GM23248 (cell line): ENCODE measurements at regions not wholly inside any gene's neighbourhood (a gene's known extent, or its start where the extent isn't known, plus 50 kb on each side); places are given as distances from the start of the nearest gene placed in this dataset.
A peak's percentile ranks its signal among the peaks of the same experiment; 100 is the strongest.

ENCODE experiments used
- DNase-seq: peaks from one replicate; pipeline ENCODE4 v3.0.0-alpha.2; 2015
- H2AFZ ChIP-seq: fragments of 200-600 bp; sonication (generic); 2 replicates; pipeline ENCODE4 v1.6.1; 2016; ENCODE audit warnings: antibody characterized with exemption
- H3F3A ChIP-seq: fragments of 200-600 bp; sonication (generic); 2 replicates; pipeline ENCODE4 v1.6.1; 2016; ENCODE audit warnings: mild to moderate bottlenecking, antibody characterized with exemption, mixed run types; ENCODE audit not compliant: insufficient read depth
- H3K27ac ChIP-seq: fragments of 200-600 bp; sonication (generic); 2 replicates; pipeline ENCODE4 v1.5.1; 2016; ENCODE audit warnings: mild to moderate bottlenecking
- H3K27me3 ChIP-seq: fragments of 200-600 bp; sonication (generic); replicated peaks from 2 replicates; pipeline ENCODE4 v1.6.1; 2016; ENCODE audit warnings: mild to moderate bottlenecking; ENCODE audit not compliant: insufficient read depth
- H3K36me3 ChIP-seq: fragments of 200-600 bp; sonication (generic); 2 replicates; pipeline ENCODE4 v1.6.1; 2016; ENCODE audit warnings: low read depth, mild to moderate bottlenecking
- H3K4me1 ChIP-seq: fragments of 200-600 bp; sonication (generic); 2 replicates; pipeline ENCODE4 v1.6.1; 2016; ENCODE audit warnings: mild to moderate bottlenecking; ENCODE audit not compliant: insufficient read depth
- H3K4me2 ChIP-seq: fragments of 200-600 bp; sonication (generic); one replicate; pipeline ENCODE4 v1.6.1; 2016; ENCODE audit warnings: mild to moderate bottlenecking; ENCODE audit not compliant: unreplicated experiment
- H3K4me3 ChIP-seq: fragments of 200-600 bp; sonication (generic); 2 replicates; pipeline ENCODE4 v1.5.1; 2016; ENCODE audit warnings: mild to moderate bottlenecking
- H3K79me2 ChIP-seq: fragments of 200-600 bp; sonication (generic); 2 replicates; pipeline ENCODE4 v1.6.1; 2016; ENCODE audit warnings: mild to moderate bottlenecking; ENCODE audit not compliant: insufficient read depth
- H3K9ac ChIP-seq: fragments of 200-600 bp; sonication (generic); 2 replicates; pipeline ENCODE4 v1.6.1; 2016; ENCODE audit warnings: mild to moderate bottlenecking
- H3K9me2 ChIP-seq: fragments of 200-600 bp; sonication (generic); 2 replicates; pipeline ENCODE4 v1.6.1; 2016; ENCODE audit warnings: mixed run types, mild to moderate bottlenecking, moderate library complexity; ENCODE audit not compliant: insufficient read depth
- H3K9me3 ChIP-seq: fragments of 200-600 bp; sonication (generic); one replicate; pipeline ENCODE4 v1.6.1; 2017; ENCODE audit warnings: low read depth
- H4K20me1 ChIP-seq: fragments of 200-600 bp; sonication (generic); 2 replicates; pipeline ENCODE4 v1.6.0; 2016; ENCODE audit not compliant: insufficient read depth
- EZH2 ChIP-seq: fragments of 200-600 bp; sonication (generic); IDR thresholded peaks from 2 replicates; pipeline ENCODE4 v1.6.1; 2018; ENCODE audit warnings: antibody characterized with exemption, mild to moderate bottlenecking; ENCODE audit not compliant: insufficient read depth, poor library complexity, severe bottlenecking
- EZH2phosphoT487 ChIP-seq: fragments of 200-600 bp; sonication (generic); IDR thresholded peaks from 2 replicates; pipeline ENCODE4 v1.6.1; 2018; ENCODE audit warnings: antibody characterized with exemption, moderate library complexity, mild to moderate bottlenecking, low read depth; ENCODE audit not compliant: insufficient read depth
- WGBS, 2 experiments: methylation state at CpG; one replicate each; pipeline ENCODE4 v1.1.6; 2015 to 2017; ENCODE audit warnings: low lambda C conversion rate in 2 of 2, low coverage in 1 of 2; ENCODE audit errors: missing lambda C conversion rate in 2 of 2; 5-methylcytosine and 5-hydroxymethylcytosine counted together
- in situ Hi-C: fragments of 300-500 bp; cut with MboI; formaldehyde crosslinking; loops from 2 replicates; pipeline ENCODE4 v1.15.0; 2020

- Histone ChIP-seq H4K20me1 (no peaks in the 10 kb centered on the region), H3K4me1 (no peaks in the 10 kb centered on the region), H3K9me2 (no peaks in the 10 kb centered on the region), H3K4me3 (no peak overlapping the region), H2AFZ (no peak overlapping the region), H3K9ac (no peak overlapping the region), H3K27me3 (peaks cover 2% of the 10 kb centered on the region; the same call in 1 of the 2 replicates), H3K4me2 (no peak overlapping the region), H3K9me3 (no peaks in the 10 kb centered on the region), H3K27ac (no peak overlapping the region), H3K79me2 (no peaks in the 10 kb centered on the region), H3F3A (no peaks in the 10 kb centered on the region), H3K36me3 (no peaks in the 10 kb centered on the region)
- WGBS, 2 experiments, result 28 to 36% methylated on average over 7 to 8 of the region's 8 CpGs
- DNase-seq, result no peak
- in situ Hi-C loops, result no loop called here
- TF ChIP-seq EZH2 (no peak), EZH2phosphoT487 (no peak)
Observed at GRCh38 chr2:41695198-41696113, 352.4 kb upstream of the PKDCC start.

- Histone ChIP-seq H3K27me3 (peaks cover 5% of the 10 kb centered on the region; the same call in 1 of the 2 replicates), H3K9ac (no peak overlapping the region), H3K79me2 (no peaks in the 10 kb centered on the region), H3K36me3 (no peaks in the 10 kb centered on the region), H3F3A (no peaks in the 10 kb centered on the region), H3K27ac (no peak overlapping the region), H3K4me3 (no peak overlapping the region), H3K9me2 (no peaks in the 10 kb centered on the region), H3K4me2 (no peak overlapping the region), H2AFZ (no peak overlapping the region), H3K4me1 (no peaks in the 10 kb centered on the region), H3K9me3 (no peaks in the 10 kb centered on the region), H4K20me1 (no peaks in the 10 kb centered on the region)
- WGBS, 2 experiments, result 72 to 78% methylated on average over 8 to 28 of the region's 36 CpGs
- in situ Hi-C loops, result no loop called here
- no peak for DNase-seq
- TF ChIP-seq EZH2 (no peak), EZH2phosphoT487 (no peak)
Observed at GRCh38 chr2:41697389-41697788, 350.4 kb upstream of the PKDCC start.

- Histone ChIP-seq H2AFZ (0 out of 2 replicates have a peak overlapping the region, but pooled peaks have one; percentile 29), H3K9ac (no peak overlapping the region), H3K4me1 (no peaks in the 10 kb centered on the region), H3K4me3 (no peak overlapping the region), H3K27ac (no peak overlapping the region), H3K79me2 (no peaks in the 10 kb centered on the region), H3K27me3 (peaks cover 5% of the 10 kb centered on the region; the same call in 1 of the 2 replicates), H3K4me2 (no peak overlapping the region), H3K36me3 (no peaks in the 10 kb centered on the region), H3K9me2 (no peaks in the 10 kb centered on the region), H3K9me3 (no peaks in the 10 kb centered on the region), H3F3A (no peaks in the 10 kb centered on the region), H4K20me1 (no peaks in the 10 kb centered on the region)
- in situ Hi-C loops, result no loop called here
- 24% methylated on average over 18 of the region's 18 CpGs for WGBS, 2 experiments
- no peak for TF ChIP-seq EZH2
- no peak for TF ChIP-seq EZH2phosphoT487
- DNase-seq, result peak; percentile 6
Observed at GRCh38 chr2:41698678-41699422, 349.0 kb upstream of the PKDCC start.

- Histone ChIP-seq H3K9ac (no peak overlapping the region), H3K36me3 (no peaks in the 10 kb centered on the region), H3K4me1 (no peaks in the 10 kb centered on the region), H3K4me2 (no peak overlapping the region), H3K79me2 (no peaks in the 10 kb centered on the region), H4K20me1 (no peaks in the 10 kb centered on the region), H3K9me3 (no peaks in the 10 kb centered on the region), H3F3A (no peaks in the 10 kb centered on the region), H3K27ac (no peak overlapping the region), H3K9me2 (no peaks in the 10 kb centered on the region), H3K27me3 (peaks cover 5% of the 10 kb centered on the region; the same call in 1 of the 2 replicates), H2AFZ (no peak overlapping the region), H3K4me3 (no peak overlapping the region)
- TF ChIP-seq EZH2, result no peak
- no peak for TF ChIP-seq EZH2phosphoT487
- in situ Hi-C loops, result no loop called here
- WGBS, 2 experiments, result 68 to 74% methylated on average over 3 of the region's 3 CpGs
- no peak for DNase-seq
Observed at GRCh38 chr2:41701231-41701630, 346.6 kb upstream of the PKDCC start.
